H1 (cell line): ENCODE measurements at regions not wholly inside any gene's neighbourhood (a gene's known extent, or its start where the extent isn't known, plus 50 kb on each side); places are given as distances from the start of the nearest gene placed in this dataset.

Experiments
- CTCF ChIA-PET: fragments of 300-600 bp; sonication (Branson Sonifier 250); formaldehyde crosslinking; loops from one replicate; lab custom pipeline; 2021; ENCODE audit not compliant: partially characterized antibody; lab: Charles Lee
- POLR2A ChIA-PET: fragments of 300-600 bp; sonication (Branson Sonifier 250); formaldehyde crosslinking; loops from one replicate; lab custom pipeline; 2021; ENCODE audit warnings: inconsistent platforms; ENCODE audit not compliant: partially characterized antibody; lab: Charles Lee
- DNase-seq, 2 experiments: peaks; one replicate each; pipeline versions ENCODE4 v3.0.0 to v3.0.0-alpha.2; 2010 to 2022; ENCODE audit warnings: low spot score in 2 of 2, low read depth in 1 of 2, mixed read lengths in 1 of 2
- FAIRE-seq: peaks from 2 replicates; lab custom pipeline; 2011; peaks lifted over from hg19 to GRCh38; lab: Jason Lieb, UNC
- H2AFZ ChIP-seq: 2 replicates; pipeline ENCODE4 v1.8.1; 2012; ENCODE audit warnings: low read length, inconsistent platforms
- H2AK5ac ChIP-seq: 2 replicates; pipeline ENCODE4 v1.6.1; 2013; ENCODE audit warnings: low read depth, low read length
- H2BK120ac ChIP-seq: replicated peaks from 2 replicates; pipeline ENCODE3; 2013; ENCODE audit warnings: low read depth, low read length, inconsistent platforms
- H2BK12ac ChIP-seq: 2 replicates; pipeline ENCODE4 v1.6.1; 2013; ENCODE audit warnings: low read depth, low read length
- H2BK15ac ChIP-seq: 2 replicates; pipeline ENCODE4 v1.6.1; 2013; ENCODE audit warnings: low read length
- H2BK20ac ChIP-seq: 2 replicates; pipeline ENCODE4 v1.6.1; 2013; ENCODE audit warnings: low read length
- H2BK5ac ChIP-seq: 2 replicates; pipeline ENCODE4 v1.6.1; 2013; ENCODE audit warnings: low read depth, low read length
- H3K14ac ChIP-seq: 2 replicates; pipeline ENCODE4 v1.6.1; 2013; ENCODE audit warnings: inconsistent platforms; ENCODE audit not compliant: insufficient read length
- H3K18ac ChIP-seq: 2 replicates; pipeline ENCODE4 v1.6.1; 2013; ENCODE audit warnings: low read length; ENCODE audit errors: extremely low read depth
- H3K23ac ChIP-seq: 2 replicates; pipeline ENCODE4 v1.6.1; 2013; ENCODE audit warnings: inconsistent platforms; ENCODE audit not compliant: insufficient read length
- H3K23me2 ChIP-seq: 2 replicates; pipeline ENCODE4 v1.6.1; 2013; ENCODE audit warnings: low read depth, low read length
- H3K27ac ChIP-seq: 2 replicates; pipeline ENCODE4 v1.6.1; 2011; ENCODE audit warnings: low read depth, low read length, inconsistent platforms
- H3K27me3 ChIP-seq, 4 experiments: replicated peaks in 1 of 4; 1 replicate in 1 of 4; 2 replicates in 3 of 4; pipeline versions ENCODE4 v1.6.1 to v1.8.1; 2011 to 2013; ENCODE audit warnings: low read length in 3 of 4, mild to moderate bottlenecking in 3 of 4, inconsistent platforms in 2 of 4, mixed read lengths in 2 of 4, moderate library complexity in 1 of 4; ENCODE audit not compliant: control insufficient read depth in 3 of 4, insufficient read depth in 3 of 4; ENCODE audit errors: extremely low read depth in 1 of 4
- H3K36me3 ChIP-seq, 4 experiments: 2 replicates each; pipeline versions ENCODE4 v1.6.1 to v1.8.1; 2011 to 2013; ENCODE audit warnings: mild to moderate bottlenecking in 4 of 4, low read length in 3 of 4, moderate library complexity in 2 of 4, control low read depth in 1 of 4, inconsistent platforms in 1 of 4; ENCODE audit not compliant: insufficient read depth in 4 of 4, control insufficient read depth in 2 of 4
- H3K4ac ChIP-seq: replicated peaks from 2 replicates; pipeline ENCODE3; 2013; ENCODE audit warnings: low read length, low read depth, mixed read lengths, inconsistent platforms; ENCODE audit not compliant: insufficient read length
- H3K4me1 ChIP-seq, 4 experiments: replicated peaks in 1 of 4; 1 replicate in 1 of 4; 2 replicates in 3 of 4; pipeline versions ENCODE4 v1.6.1 to v1.8.1; 2011 to 2013; ENCODE audit warnings: low read length in 3 of 4, inconsistent platforms in 2 of 4, mixed read lengths in 1 of 4; ENCODE audit not compliant: insufficient read depth in 4 of 4, control insufficient read depth in 3 of 4
- H3K4me2 ChIP-seq, 2 experiments: 2 replicates each; pipeline versions ENCODE4 v1.6.1 to v1.8.1; 2011 to 2013; ENCODE audit warnings: low read depth in 2 of 2, low read length in 2 of 2, control low read depth in 1 of 2, inconsistent platforms in 1 of 2, mild to moderate bottlenecking in 1 of 2; ENCODE audit not compliant: insufficient read depth in 1 of 2
- H3K4me3 ChIP-seq, 4 experiments: fragments of 200-600, 300-600 bp in 1 of 4; sonication (generic), shearing (Covaris generic), sonication (Bioruptor Twin) in 1 of 4; 2 replicates each; pipeline versions ENCODE4 v1.5.1 to v1.8.1; 2011 to 2016; ENCODE audit warnings: low read length in 4 of 4, low read depth in 3 of 4, control low read depth in 2 of 4, inconsistent platforms in 2 of 4, mild to moderate bottlenecking in 2 of 4, mixed read lengths in 1 of 4, moderate library complexity in 1 of 4; ENCODE audit not compliant: insufficient read depth in 2 of 4; ENCODE audit errors: extremely low read depth in 1 of 4
- H3K56ac ChIP-seq: replicated peaks from 2 replicates; pipeline ENCODE3; 2013; ENCODE audit warnings: low read depth, mild to moderate bottlenecking, mixed read lengths, low read length, inconsistent platforms; ENCODE audit not compliant: insufficient read length
- H3K79me1 ChIP-seq: 2 replicates; pipeline ENCODE4 v1.6.1; 2013; ENCODE audit warnings: low read depth, low read length, control low read depth
- H3K79me2 ChIP-seq, 2 experiments: 2 replicates each; pipeline versions ENCODE4 v1.6.1 to v1.8.1; 2012 to 2013; ENCODE audit warnings: low read length in 2 of 2, mild to moderate bottlenecking in 2 of 2, inconsistent platforms in 1 of 2; ENCODE audit not compliant: insufficient read depth in 2 of 2, control insufficient read depth in 1 of 2
- H3K9ac ChIP-seq, 4 experiments: replicated peaks in 1 of 4; 1 replicate in 1 of 4; 2 replicates in 3 of 4; pipeline versions ENCODE4 v1.6.1 to v1.8.1; 2011 to 2013; ENCODE audit warnings: low read depth in 3 of 4, low read length in 3 of 4, control low read depth in 2 of 4, mild to moderate bottlenecking in 2 of 4, moderate library complexity in 2 of 4, inconsistent platforms in 1 of 4; ENCODE audit errors: extremely low read depth in 1 of 4
- H3K9me3 ChIP-seq, 2 experiments: 2 replicates each; pipeline versions ENCODE4 v1.6.1 to v1.8.1; 2012 to 2013; ENCODE audit warnings: mild to moderate bottlenecking in 2 of 2, moderate library complexity in 2 of 2, control low read depth in 1 of 2, inconsistent platforms in 1 of 2, low read depth in 1 of 2, low read length in 1 of 2, mixed read lengths in 1 of 2; ENCODE audit not compliant: insufficient read depth in 2 of 2
- H4K20me1 ChIP-seq, 2 experiments: replicated peaks in 1 of 2; 2 replicates each; pipeline versions ENCODE3 to v1.8.1; 2011 to 2013; ENCODE audit warnings: inconsistent platforms in 2 of 2, low read length in 2 of 2, mild to moderate bottlenecking in 1 of 2; ENCODE audit not compliant: insufficient read depth in 2 of 2, control insufficient read depth in 1 of 2
- H4K5ac ChIP-seq: 2 replicates; pipeline ENCODE4 v1.6.1; 2013; ENCODE audit warnings: low read length, low read depth, mixed read lengths, inconsistent platforms; ENCODE audit not compliant: insufficient read length
- H4K8ac ChIP-seq: 2 replicates; pipeline ENCODE4 v1.8.0; 2013; ENCODE audit warnings: mild to moderate bottlenecking, moderate library complexity, low read length, inconsistent platforms; ENCODE audit not compliant: insufficient read depth; ENCODE audit errors: extremely low read depth
- H4K91ac ChIP-seq: replicated peaks from 2 replicates; pipeline ENCODE3; 2013; ENCODE audit warnings: low read length, mixed read lengths, inconsistent platforms; ENCODE audit not compliant: insufficient read length
- CBX8 ChIP-seq: fragments of 300-800, 300-1000 bp; sonication (generic); IDR thresholded peaks from 2 replicates; pipeline ENCODE4 v1.7.1; 2016; ENCODE audit warnings: low read depth, low read length, borderline replicate concordance
- KDM1A ChIP-seq: fragments of 200-600, 300-600 bp; sonication (generic); IDR thresholded peaks from 2 replicates; pipeline ENCODE4 v1.7.1; 2016; ENCODE audit warnings: mild to moderate bottlenecking, low read length, borderline replicate concordance
- WGBS, 2 experiments: shearing (Covaris generic) in 1 of 2; methylation state at CpG; one replicate each; pipeline versions ENCODE4 v1.1.6 to v1.1.7; 2013 to 2015; ENCODE audit warnings: low lambda C conversion rate in 2 of 2, mixed read lengths in 2 of 2, inconsistent platforms in 1 of 2, low coverage in 1 of 2, missing lambda C conversion rate in 1 of 2; ENCODE audit not compliant: insufficient replicate concordance in 2 of 2, insufficient coverage in 1 of 2, insufficient read length in 1 of 2; ENCODE audit errors: extremely low coverage in 1 of 2, missing lambda C conversion rate in 1 of 2; 5-methylcytosine and 5-hydroxymethylcytosine counted together

GRCh38 chr2:62603154-62603712, 97.2 kb upstream of the TMEM17 start:
- no peak overlapping the region for H3K23ac ChIP-seq
- no peaks in the 10 kb centered on the region for H3K23me2 ChIP-seq
- H3K9me3 ChIP-seq: peaks cover 16 to 18% of the 10 kb centered on the region in 2 experiments
- DNase-seq (no peak), FAIRE-seq (no peak)
- no peaks in the 10 kb centered on the region for H3K79me1 ChIP-seq
- no peak overlapping the region for H2BK5ac ChIP-seq
- H2AK5ac ChIP-seq: no peak overlapping the region
- no peak overlapping the region for H3K27ac ChIP-seq
- H3K4me2 ChIP-seq: no peak overlapping the region
- H4K5ac ChIP-seq: no peak overlapping the region
- H3K79me2 ChIP-seq: no peaks in the 10 kb centered on the region
- H2AFZ ChIP-seq: no peak overlapping the region
- H3K14ac ChIP-seq: no peak overlapping the region
- H3K27me3 ChIP-seq: no peaks in the 10 kb centered on the region
- H2BK15ac ChIP-seq: no peak overlapping the region
- H2BK12ac ChIP-seq: no peak overlapping the region
- no peaks in the 10 kb centered on the region; a peak in 2 of 8 replicates for H3K36me3 ChIP-seq
- H3K56ac ChIP-seq: no peak overlapping the region
- no peak overlapping the region for H3K9ac ChIP-seq
- WGBS, 2 experiments: 91% methylated on average over 2 of the region's 2 CpGs; no CpG with 5 or more reads in 1 of the 2 experiments
- H4K91ac ChIP-seq: no peak overlapping the region
- H3K4ac ChIP-seq: no peak overlapping the region
- CTCF ChIA-PET: interaction anchor here (0.7 kb wide), 1 partner anchor 1842 kb away, joined by 3 read pairs; no protein-coding TSS in a partner anchor
- POLR2A ChIA-PET: no interaction called here
- TF ChIP-seq KDM1A: no peak
- no peak for TF ChIP-seq CBX8
- no peaks in the 10 kb centered on the region for H3K4me1 ChIP-seq
- H3K18ac ChIP-seq: no peak overlapping the region
- no peak overlapping the region for H4K8ac ChIP-seq
- H4K20me1 ChIP-seq: no peaks in the 10 kb centered on the region
- H2BK20ac ChIP-seq: no peak overlapping the region
- H2BK120ac ChIP-seq: no peak overlapping the region
- H3K4me3 ChIP-seq: no peak overlapping the region
